ENCODE measurements at regions not wholly inside any gene's neighbourhood (a gene's known extent, or its start where the extent isn't known, plus 50 kb on each side); places are given as distances from the start of the nearest gene placed in this dataset.

- DNase-seq, result no peak
- H3K4me3 Mint-ChIP-seq, result no peak overlapping the region
- no peak for ATAC-seq
- H3K9me3 Mint-ChIP-seq (ENCODE audit: low read depth), result peaks cover 7% of the 10 kb centered on the region
- ChIA-PET CTCF (no interaction called here), POLR2A (no interaction called here)
- no peaks in the 10 kb centered on the region for H3K36me3 Mint-ChIP-seq (ENCODE audit: low read depth)
- intact Hi-C loops (cut with DNase I, micrococcal nuclease), result no loop called here
- no peaks in the 10 kb centered on the region for H3K4me1 Mint-ChIP-seq
- H3K27me3 Mint-ChIP-seq, result no peaks in the 10 kb centered on the region
- no peak overlapping the region for H3K27ac Mint-ChIP-seq
Measured at GRCh38 chr18:39051013-39051412, 1485.4 kb upstream of the CELF4 start.

GRCh38 chr18:39039813-39040212, 1474.2 kb upstream of the CELF4 start:
- POLR2A ChIA-PET, result no interaction called here
- intact Hi-C loops (cut with DNase I, micrococcal nuclease), result no loop called here
- no peak for ATAC-seq
- CTCF ChIA-PET, result no interaction called here
- Mint-ChIP-seq H3K27me3 (no peaks in the 10 kb centered on the region), H3K4me1 (no peaks in the 10 kb centered on the region), H3K27ac (no peak overlapping the region), H3K4me3 (no peak overlapping the region), H3K36me3 (ENCODE audit: low read depth) (no peaks in the 10 kb centered on the region), H3K9me3 (ENCODE audit: low read depth) (peaks cover 2% of the 10 kb centered on the region)
- no peak for DNase-seq

GRCh38 chr18:39037925-39038324, 1472.3 kb upstream of the CELF4 start:
- H3K4me3 Mint-ChIP-seq, result no peak overlapping the region
- H3K27me3 Mint-ChIP-seq, result no peaks in the 10 kb centered on the region
- H3K4me1 Mint-ChIP-seq, result no peaks in the 10 kb centered on the region
- CTCF ChIA-PET, result no interaction called here
- POLR2A ChIA-PET, result interaction anchor here (0.6 kb wide), 1 partner anchor 51 kb away, joined by 4 read pairs; no protein-coding TSS in a partner anchor
- DNase-seq (no peak), ATAC-seq (no peak)
- H3K36me3 Mint-ChIP-seq (ENCODE audit: low read depth), result no peaks in the 10 kb centered on the region
- peaks cover 2% of the 10 kb centered on the region for H3K9me3 Mint-ChIP-seq (ENCODE audit: low read depth)
- H3K27ac Mint-ChIP-seq, result no peak overlapping the region
- intact Hi-C loops (cut with DNase I, micrococcal nuclease), result no loop called here

- DNase-seq (no peak), ATAC-seq (no peak)
- Mint-ChIP-seq H3K27ac (no peak overlapping the region), H3K27me3 (peaks cover 2% of the 10 kb centered on the region), H3K9me3 (ENCODE audit: low read depth) (no peaks in the 10 kb centered on the region), H3K4me1 (no peaks in the 10 kb centered on the region), H3K36me3 (ENCODE audit: low read depth) (no peaks in the 10 kb centered on the region), H3K4me3 (no peak overlapping the region)
- intact Hi-C loops (cut with DNase I, micrococcal nuclease), result no loop called here
- ChIA-PET POLR2A (no interaction called here), CTCF (no interaction called here)
Measured at GRCh38 chr18:39033312-39033711, 1467.7 kb upstream of the CELF4 start.

GRCh38 chr18:39031647-39032046, 1466.0 kb upstream of the CELF4 start:
- Mint-ChIP-seq H3K9me3 (ENCODE audit: low read depth) (no peaks in the 10 kb centered on the region), H3K36me3 (ENCODE audit: low read depth) (no peaks in the 10 kb centered on the region), H3K4me3 (no peak overlapping the region), H3K4me1 (no peaks in the 10 kb centered on the region), H3K27me3 (peaks cover 2% of the 10 kb centered on the region), H3K27ac (no peak overlapping the region)
- ATAC-seq (no peak), DNase-seq (no peak)
- ChIA-PET POLR2A (no interaction called here), CTCF (no interaction called here)
- intact Hi-C loops (cut with DNase I, micrococcal nuclease), result no loop called here

- no peak overlapping the region for H3K4me3 Mint-ChIP-seq
- H3K27me3 Mint-ChIP-seq, result peaks cover 2% of the 10 kb centered on the region
- ChIA-PET CTCF (no interaction called here), POLR2A (no interaction called here)
- DNase-seq (no peak), ATAC-seq (no peak)
- no peaks in the 10 kb centered on the region for H3K4me1 Mint-ChIP-seq
- no peaks in the 10 kb centered on the region for H3K9me3 Mint-ChIP-seq (ENCODE audit: low read depth)
- no peak overlapping the region for H3K27ac Mint-ChIP-seq
- intact Hi-C loops (cut with DNase I, micrococcal nuclease), result no loop called here
- no peaks in the 10 kb centered on the region for H3K36me3 Mint-ChIP-seq (ENCODE audit: low read depth)
Measured at GRCh38 chr18:39030124-39030655, 1464.6 kb upstream of the CELF4 start.

GRCh38 chr18:39025531-39025930, 1459.9 kb upstream of the CELF4 start:
- no peak overlapping the region for H3K4me3 Mint-ChIP-seq
- ATAC-seq (no peak), DNase-seq (no peak)
- ChIA-PET CTCF (no interaction called here), POLR2A (no interaction called here)
- H3K27me3 Mint-ChIP-seq, result peaks cover 2% of the 10 kb centered on the region
- intact Hi-C loops (cut with DNase I, micrococcal nuclease), result no loop called here
- no peaks in the 10 kb centered on the region for H3K4me1 Mint-ChIP-seq
- no peaks in the 10 kb centered on the region for H3K36me3 Mint-ChIP-seq (ENCODE audit: low read depth)
- no peak overlapping the region for H3K27ac Mint-ChIP-seq
- no peaks in the 10 kb centered on the region for H3K9me3 Mint-ChIP-seq (ENCODE audit: low read depth)

GRCh38 chr18:39019989-39020388, 1454.4 kb upstream of the CELF4 start:
- no peaks in the 10 kb centered on the region for H3K27me3 Mint-ChIP-seq
- intact Hi-C loops (cut with DNase I, micrococcal nuclease), result no loop called here
- POLR2A ChIA-PET, result no interaction called here
- no peaks in the 10 kb centered on the region for H3K4me1 Mint-ChIP-seq
- no peak overlapping the region for H3K27ac Mint-ChIP-seq
- no peak for ATAC-seq
- H3K9me3 Mint-ChIP-seq (ENCODE audit: low read depth), result no peaks in the 10 kb centered on the region
- no peak for DNase-seq
- CTCF ChIA-PET, result no interaction called here
- H3K4me3 Mint-ChIP-seq, result no peak overlapping the region
- no peaks in the 10 kb centered on the region for H3K36me3 Mint-ChIP-seq (ENCODE audit: low read depth)

GRCh38 chr18:39007031-39007902, 1441.7 kb upstream of the CELF4 start:
- CTCF ChIA-PET, result no interaction called here
- Mint-ChIP-seq H3K9me3 (ENCODE audit: low read depth) (no peaks in the 10 kb centered on the region), H3K27ac (no peak overlapping the region), H3K4me3 (no peak overlapping the region), H3K27me3 (no peaks in the 10 kb centered on the region), H3K4me1 (no peaks in the 10 kb centered on the region), H3K36me3 (ENCODE audit: low read depth) (no peaks in the 10 kb centered on the region)
- DNase-seq, result no peak
- intact Hi-C loops (cut with DNase I, micrococcal nuclease), result no loop called here
- no peak for ATAC-seq
- POLR2A ChIA-PET, result no interaction called here

- CTCF ChIA-PET, result no interaction called here
- ATAC-seq, result no peak
- H3K9me3 Mint-ChIP-seq (ENCODE audit: low read depth), result peaks cover 2% of the 10 kb centered on the region
Measured at GRCh38 chr18:38996056-38996455, 1430.5 kb upstream of the CELF4 start.

GRCh38 chr18:38993342-38993741, 1427.7 kb upstream of the CELF4 start:
- Mint-ChIP-seq H3K27ac (no peak overlapping the region), H3K27me3 (no peaks in the 10 kb centered on the region), H3K4me3 (no peak overlapping the region), H3K9me3 (ENCODE audit: low read depth) (peaks cover 2% of the 10 kb centered on the region), H3K4me1 (no peaks in the 10 kb centered on the region), H3K36me3 (ENCODE audit: low read depth) (no peaks in the 10 kb centered on the region)
- ATAC-seq, result no peak
- POLR2A ChIA-PET, result no interaction called here
- no peak for DNase-seq
- intact Hi-C loops (cut with DNase I, micrococcal nuclease), result no loop called here
- CTCF ChIA-PET, result no interaction called here

More at GRCh38 chr18:38996056-38996455, 1430.5 kb upstream of the CELF4 start:
- DNase-seq, result no peak
- H3K27ac Mint-ChIP-seq, result no peak overlapping the region
- POLR2A ChIA-PET, result no interaction called here
- H3K36me3 Mint-ChIP-seq (ENCODE audit: low read depth), result no peaks in the 10 kb centered on the region
- intact Hi-C loops (cut with DNase I, micrococcal nuclease), result no loop called here
- H3K4me3 Mint-ChIP-seq, result no peak overlapping the region
- no peaks in the 10 kb centered on the region for H3K4me1 Mint-ChIP-seq
- H3K27me3 Mint-ChIP-seq, result no peaks in the 10 kb centered on the region

- intact Hi-C loops (cut with DNase I, micrococcal nuclease), result no loop called here
- ATAC-seq (no peak), DNase-seq (no peak)
- ChIA-PET POLR2A (no interaction called here), CTCF (no interaction called here)
- no peaks in the 10 kb centered on the region for H3K36me3 Mint-ChIP-seq (ENCODE audit: low read depth)
- H3K9me3 Mint-ChIP-seq (ENCODE audit: low read depth), result no peaks in the 10 kb centered on the region
- no peaks in the 10 kb centered on the region for H3K4me1 Mint-ChIP-seq
- H3K27me3 Mint-ChIP-seq, result no peaks in the 10 kb centered on the region
- H3K27ac Mint-ChIP-seq, result no peak overlapping the region
- H3K4me3 Mint-ChIP-seq, result no peak overlapping the region
Measured at GRCh38 chr18:38984968-38985367, 1419.4 kb upstream of the CELF4 start.

Measured in activated CD4-positive, alpha-beta T cell treated with anti-CD3 and anti-CD28 coated beads for 36 hours (primary cell).